ENCODE measurements at regions not wholly inside any gene's neighbourhood (a gene's known extent, or its start where the extent isn't known, plus 50 kb on each side); places are given as distances from the start of the nearest gene placed in this dataset.
"Not testable (repeated sequence)": the region's sequence is repeated elsewhere in the genome, so short reads cannot be mapped to it uniquely, and the experiment has no call there.

DNA sequence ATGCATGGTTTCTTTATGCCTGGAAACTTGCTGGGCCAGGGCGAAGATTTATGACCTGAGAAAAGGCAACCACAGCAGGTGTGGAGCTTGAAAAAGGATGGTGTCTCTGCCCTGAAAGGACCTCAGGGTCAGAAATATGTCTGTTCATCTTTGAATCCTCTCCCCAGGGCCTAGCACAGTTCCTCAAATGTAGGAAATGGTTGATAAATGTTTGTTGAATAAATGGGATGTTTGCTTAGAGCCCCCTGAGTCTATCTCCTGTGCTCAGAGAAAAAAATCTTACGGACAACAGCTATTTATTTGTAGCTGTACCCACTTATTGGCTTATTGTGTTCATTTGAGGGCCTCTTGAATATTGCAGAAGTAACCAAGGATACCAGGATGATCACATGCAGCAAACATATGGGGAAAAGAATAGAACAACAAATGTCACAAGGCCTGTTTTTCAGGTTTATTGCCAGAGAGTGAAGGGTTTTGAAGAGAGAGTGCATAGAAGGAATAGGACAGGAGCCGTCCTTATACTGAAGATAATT lies 114.5 kb downstream of the KLF5 start:
- DNase-seq, result no peak

DNA sequence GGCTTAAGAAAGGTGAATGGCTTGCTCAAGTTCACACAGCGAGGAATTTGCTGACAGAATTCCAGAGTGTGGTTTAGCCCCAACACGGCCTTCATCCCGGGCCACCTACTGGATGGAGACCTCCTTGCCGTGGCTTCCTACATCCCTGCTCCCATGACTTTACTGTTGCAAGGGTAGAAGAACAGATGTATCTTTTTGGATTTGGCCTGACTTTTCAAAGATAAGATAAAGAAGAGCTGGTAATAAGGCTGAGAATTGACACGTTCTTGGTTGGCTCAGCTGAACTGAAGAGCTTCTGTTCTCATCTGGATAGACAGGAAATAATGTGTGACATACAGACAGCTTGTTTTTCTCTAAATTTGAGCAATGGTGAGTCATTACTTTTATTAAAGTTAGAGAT lies 113.1 kb downstream of the KLF5 start:
- DNase-seq, result no peak

- no peak for DNase-seq
These were observed 112.5 kb downstream of the KLF5 start for GRCh38 chr13:73171271-73171682.

DNA sequence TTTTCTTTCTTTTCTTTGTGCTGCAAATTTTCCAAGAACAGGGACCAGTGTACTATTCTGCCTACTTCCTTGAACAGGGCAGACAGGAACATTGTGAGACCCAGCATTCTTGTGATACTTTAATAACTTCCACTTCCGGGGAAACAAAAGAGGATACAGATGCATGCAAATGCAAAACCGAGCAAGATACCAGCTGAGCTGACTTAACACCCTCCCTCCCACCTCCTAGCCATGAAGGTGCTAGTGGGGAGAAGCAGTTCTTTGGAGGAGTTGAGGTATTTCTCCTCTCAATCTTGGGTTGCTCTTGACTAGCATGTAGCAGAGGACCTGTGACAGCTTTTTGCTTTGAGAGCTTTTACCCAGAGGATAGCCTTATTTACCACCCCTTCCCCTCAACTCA lies 111.2 kb downstream of the KLF5 start:
- DNase-seq, result no peak

DNA sequence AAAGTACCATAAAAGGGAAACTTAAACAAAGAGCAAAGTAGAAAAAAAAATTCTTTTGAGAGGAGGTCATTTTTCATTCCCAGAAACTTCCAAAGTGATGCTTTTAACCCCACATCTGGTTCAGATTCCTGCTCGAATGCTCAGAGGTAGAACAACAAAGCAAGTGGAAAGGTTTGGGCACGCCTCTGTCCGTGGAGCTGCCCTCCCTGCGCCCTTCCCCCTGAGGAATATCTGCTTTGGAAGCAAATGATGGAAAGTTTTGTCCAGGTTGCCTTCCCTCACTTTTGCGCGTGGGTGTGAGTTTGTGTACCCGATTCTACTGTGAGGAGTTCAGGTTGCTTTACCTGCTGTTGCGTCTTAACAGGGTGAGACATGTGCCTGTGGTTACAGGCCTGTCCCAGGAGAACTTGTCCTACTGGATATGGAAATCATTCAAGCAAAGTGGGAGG lies 110.2 kb downstream of the KLF5 start:
- DNase-seq, result no peak

DNA sequence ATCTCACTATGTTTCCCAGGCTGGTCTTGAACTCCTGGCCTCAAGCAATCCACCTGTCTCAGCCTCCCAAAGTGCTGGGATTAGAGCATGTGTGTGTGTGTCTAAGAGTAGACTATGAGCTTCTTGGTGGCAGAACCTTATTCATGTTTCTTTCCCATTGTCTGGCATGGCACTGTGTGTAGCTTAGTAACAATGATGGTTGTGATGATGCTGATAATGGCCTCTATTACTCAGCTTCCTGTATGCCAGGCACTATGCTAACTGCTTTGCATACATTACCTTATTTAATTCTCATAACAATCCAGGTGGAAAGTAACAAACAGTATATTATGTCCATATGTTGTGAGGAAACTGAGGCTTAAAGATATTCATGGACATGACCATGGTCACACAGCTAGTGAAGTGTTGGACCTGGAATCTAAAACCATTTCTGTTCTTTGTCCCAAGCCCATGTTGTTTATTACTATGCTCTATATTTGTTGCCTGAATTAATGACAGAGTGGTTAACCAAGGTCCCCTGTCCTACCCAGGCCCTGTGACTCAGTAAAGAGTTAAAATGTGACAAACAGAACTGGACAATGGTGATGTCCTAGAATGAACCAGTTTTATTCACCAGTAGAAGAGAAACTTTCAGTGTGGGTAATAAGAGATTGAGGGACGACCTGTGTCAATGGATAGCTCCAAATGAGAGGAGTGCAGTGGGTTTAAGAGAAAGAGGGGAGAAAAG lies 109.6 kb downstream of the KLF5 start:
- DNase-seq, result no peak

GRCh38 chr13:73167028-73167820 lies 108.4 kb downstream of the KLF5 start:
- DNase-seq, result no peak

- no peak for DNase-seq
These were observed 107.4 kb downstream of the KLF5 start for GRCh38 chr13:73166204-73166603.

DNA sequence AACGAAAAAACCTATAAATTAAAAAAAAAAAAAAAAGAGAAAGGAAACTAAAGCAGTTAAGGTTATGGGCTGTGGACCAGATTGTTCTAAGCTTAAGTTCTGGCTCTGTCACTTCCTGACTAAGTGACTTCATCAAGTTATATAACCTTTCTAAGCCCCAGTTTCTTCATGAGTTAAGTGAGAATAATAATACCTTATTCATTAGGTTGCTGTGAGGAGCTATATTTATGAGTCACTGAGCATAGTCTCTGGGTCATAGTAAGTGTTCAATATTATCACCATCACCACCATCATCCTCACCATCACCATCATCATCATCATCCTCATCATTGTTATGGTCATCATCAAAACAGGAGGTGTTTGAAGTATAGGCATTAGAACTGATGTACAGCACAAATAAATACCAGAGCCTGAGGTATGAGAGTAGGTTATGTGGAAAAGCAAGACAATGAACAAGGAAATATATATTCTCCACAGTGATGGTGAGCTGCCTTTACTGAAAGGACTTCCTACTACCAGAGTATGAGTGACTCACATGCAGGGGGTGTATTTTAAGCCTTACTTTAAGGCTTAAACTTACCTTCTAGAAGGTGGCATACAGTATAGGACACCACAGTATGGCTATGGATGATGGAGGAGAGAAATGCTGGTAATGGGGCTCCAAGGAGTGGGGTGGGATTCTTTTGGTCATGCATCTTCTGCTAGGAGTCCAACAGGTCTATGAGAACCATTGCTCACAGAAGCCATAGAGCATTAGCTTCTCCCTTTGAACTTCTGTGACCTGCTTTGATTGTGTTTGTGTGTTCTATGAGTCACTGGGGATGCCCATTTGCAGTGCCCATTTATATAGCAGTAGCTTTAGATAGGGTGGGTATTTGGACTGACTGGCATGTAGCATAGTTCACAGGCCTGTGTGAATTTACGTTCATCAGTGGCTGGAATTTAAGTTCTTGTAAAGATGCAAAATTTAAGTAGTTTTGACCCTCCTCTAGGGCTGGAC lies 104.4 kb downstream of the KLF5 start:
- no peak for DNase-seq

GRCh38 chr13:73160371-73161031 lies 101.7 kb downstream of the KLF5 start:
- DNase-seq, result not testable (repeated sequence)

- no peak for DNase-seq
These were observed 100.0 kb downstream of the KLF5 start for GRCh38 chr13:73158851-73159250.

DNA sequence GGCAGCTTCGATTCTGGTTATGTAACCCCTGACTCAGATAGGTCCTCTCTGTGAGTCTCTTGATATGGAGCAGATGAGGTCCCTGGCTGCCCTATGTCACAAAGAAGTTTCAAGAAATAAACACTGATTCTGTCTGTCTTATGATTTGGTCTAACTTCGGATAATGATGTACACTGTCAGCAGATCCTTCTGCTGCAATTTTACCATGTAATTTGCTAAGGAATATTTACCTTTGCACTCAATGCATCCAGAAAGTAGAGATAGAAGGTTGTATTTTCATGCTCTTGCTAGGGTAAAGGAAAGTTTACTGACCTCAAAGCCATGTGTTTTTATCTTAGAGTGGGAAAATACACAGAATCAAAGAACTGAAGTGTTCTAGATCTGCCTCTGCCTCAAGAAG lies 98.2 kb downstream of the KLF5 start:
- no peak for DNase-seq

- DNase-seq, result no peak
These were observed 87.9 kb downstream of the KLF5 start for GRCh38 chr13:73146707-73147106.

DNA sequence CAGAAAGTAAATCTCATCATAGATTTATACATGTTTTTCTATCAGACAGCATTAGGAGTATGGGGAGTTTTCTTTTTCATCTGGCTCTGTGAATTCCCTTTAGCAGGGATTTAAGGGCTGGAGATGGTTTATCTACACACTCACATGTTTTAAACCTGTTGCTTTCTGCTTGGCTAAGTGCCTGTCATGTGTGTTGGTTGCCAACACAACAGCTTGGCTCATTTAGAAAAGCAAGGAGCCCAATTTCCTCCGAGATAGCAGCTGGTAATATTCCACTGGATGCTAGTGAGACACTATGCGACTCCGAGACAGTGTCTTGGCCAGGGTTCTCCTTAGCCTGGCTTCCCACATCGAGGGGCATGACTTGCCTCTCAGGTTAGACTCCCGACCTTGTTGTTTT lies 83.3 kb downstream of the KLF5 start:
- no peak for DNase-seq

DNA sequence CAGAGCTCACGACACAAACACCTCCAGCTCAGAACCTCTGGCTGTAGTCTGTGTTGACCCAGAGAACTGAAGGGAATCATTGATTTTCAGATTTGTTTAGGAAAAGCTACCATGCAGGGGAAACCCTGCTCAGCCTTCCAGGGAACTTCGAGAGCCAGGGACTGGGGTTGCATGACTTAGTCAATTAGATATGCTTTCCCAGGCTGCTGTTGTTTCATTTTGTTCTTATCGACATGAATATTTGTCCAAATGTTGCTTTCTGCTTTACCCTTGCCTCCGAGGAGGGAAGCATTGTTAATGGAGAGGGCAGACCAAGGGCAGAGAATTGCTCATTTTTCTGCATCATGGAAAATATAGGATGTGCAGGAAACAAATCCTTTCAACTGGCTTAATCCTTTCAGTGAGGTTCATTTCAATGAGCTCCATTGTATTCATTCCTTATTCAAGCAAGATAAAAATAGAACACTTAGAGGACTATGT lies 82.5 kb downstream of the KLF5 start:
- DNase-seq, result no peak

GRCh38 chr13:73140801-73141200 lies 82.0 kb downstream of the KLF5 start:
- no peak for DNase-seq

GRCh38 chr13:73138638-73139491 lies 80.1 kb downstream of the KLF5 start:
- no peak for DNase-seq

DNA sequence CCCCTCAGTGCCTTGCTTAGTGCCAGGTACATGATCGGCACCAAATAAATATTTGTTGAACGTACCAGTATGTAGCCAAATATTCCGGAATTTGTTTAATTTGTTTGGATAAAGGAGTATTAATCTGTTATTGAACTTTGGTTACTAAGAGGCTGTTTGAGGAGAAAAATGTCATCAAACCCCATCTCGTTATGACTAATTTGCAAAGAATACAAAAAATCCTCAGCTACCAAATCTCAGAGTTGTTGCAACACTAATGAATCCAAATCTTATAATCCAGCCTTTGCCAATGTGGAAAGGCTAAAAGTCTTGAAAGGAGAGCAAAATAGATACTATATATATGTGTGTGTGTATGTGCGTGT lies 79.5 kb downstream of the KLF5 start:
- DNase-seq, result no peak

- no peak for DNase-seq
These were observed 78.0 kb downstream of the KLF5 start for GRCh38 chr13:73136776-73137175.

DNA sequence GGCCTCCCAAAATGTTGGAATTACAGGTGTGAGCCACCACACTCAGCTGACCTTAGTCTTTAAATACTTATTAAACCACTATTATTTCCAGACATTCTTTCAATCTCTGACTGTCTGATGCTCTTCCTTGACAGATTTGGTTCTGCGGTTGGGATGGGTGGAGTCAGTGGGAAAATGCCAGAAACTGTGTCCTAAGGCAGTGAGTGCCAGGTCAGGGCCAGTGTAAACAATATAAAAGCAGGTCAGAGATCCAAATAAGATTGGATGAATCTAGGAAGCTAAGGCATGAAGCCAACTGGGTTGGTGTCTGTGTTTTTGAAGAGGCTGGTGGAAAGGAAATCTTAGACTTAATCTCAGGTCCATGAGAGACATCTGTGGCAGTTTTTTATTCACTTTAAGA lies 74.7 kb downstream of the KLF5 start:
- no peak for DNase-seq

GRCh38 chr13:73131247-73131646 lies 72.4 kb downstream of the KLF5 start:
- DNase-seq, result no peak
